A549 (cell line): ENCODE measurements at regions not wholly inside any gene's neighbourhood (a gene's known extent, or its start where the extent isn't known, plus 50 kb on each side); places are given as distances from the start of the nearest gene placed in this dataset.

Source experiments
- ATAC-seq, 2 experiments: fragments of 200-7000 bp in 1 of 2; fragments of >200 bp in 1 of 2; cut with Nextera tagmentation in 1 of 2; cut with Tn5 transposase in 1 of 2; 3 replicates each; pipeline versions ENCODE4 v1.8.0 to v1.9.1; 2018 to 2020; ENCODE audit warnings: mild to moderate bottlenecking in 1 of 2, moderate library complexity in 1 of 2
- CTCF ChIA-PET: fragments of 300-600 bp; sonication (Branson Sonifier 250); formaldehyde crosslinking; extraction: SDS; loops from one replicate; lab custom pipeline; 2021; ENCODE audit warnings: antibody characterized with exemption, inconsistent platforms; lab: Yijun Ruan, JAX
- POLR2A ChIA-PET: fragments of 350-600 bp; formaldehyde crosslinking; extraction: SDS; loops from one replicate; lab custom pipeline; 2021; ENCODE audit warnings: antibody characterized with exemption, inconsistent platforms; lab: Yijun Ruan, JAX
- DNase-seq, 2 experiments: peaks; one replicate each; pipeline versions ENCODE4 v3.0.0 to v3.0.0-alpha.2; 2011 to 2016; ENCODE audit warnings: low read depth in 1 of 2, low spot score in 1 of 2
- FAIRE-seq: peaks from 2 replicates; lab custom pipeline; 2011; peaks lifted over from hg19 to GRCh38; lab: Jason Lieb, UNC
- H3K27ac ChIP-seq, 2 experiments: fragments of >200 bp; sonication (Bioruptor Twin); formaldehyde crosslinking; 3 replicates each; pipeline ENCODE4 v1.5.1; 2016 to 2017
- H3K4me1 ChIP-seq: fragments of >200 bp; sonication (Bioruptor Twin); formaldehyde crosslinking; 3 replicates; pipeline ENCODE4 v1.6.1; 2016
- H3K4me2 ChIP-seq: fragments of >200 bp; sonication (Bioruptor Twin); formaldehyde crosslinking; 3 replicates; pipeline ENCODE4 v1.6.1; 2016
- H3K4me3 ChIP-seq: fragments of >200 bp; sonication (Bioruptor Twin); formaldehyde crosslinking; 3 replicates; pipeline ENCODE4 v1.5.1; 2016
- H3K9me3 ChIP-seq: fragments of >200 bp; sonication (Bioruptor Twin); formaldehyde crosslinking; 3 replicates; pipeline ENCODE4 v1.6.1; 2016
- ATOH8 ChIP-seq: fragments of 250-450 bp; sonication (Bioruptor Pico); IDR thresholded peaks from 2 replicates; pipeline ENCODE4 v1.5.0; 2020; ENCODE audit warnings: low read depth, mild to moderate bottlenecking, moderate library complexity
- BCL3 ChIP-seq: fragments of >200 bp; sonication (Bioruptor Twin); formaldehyde crosslinking; IDR thresholded peaks from 3 replicates; pipeline ENCODE4 v1.6.1; 2016
- BHLHE40 ChIP-seq: IDR thresholded peaks from 2 replicates; pipeline ENCODE4 v1.6.1; 2012; ENCODE audit warnings: low read depth, low read length, inconsistent platforms
- CBX8 ChIP-seq: fragments of 200-600 bp; sonication (generic); IDR thresholded peaks from 2 replicates; pipeline ENCODE4 v1.6.1; 2016
- CHD4 ChIP-seq: fragments of 200-600 bp; sonication (generic); IDR thresholded peaks from 2 replicates; pipeline ENCODE4 v1.6.1; 2016; ENCODE audit warnings: antibody characterized with exemption, mild to moderate bottlenecking, borderline replicate concordance
- EHMT2 ChIP-seq: fragments of 200-600 bp; sonication (generic); IDR thresholded peaks from 2 replicates; pipeline ENCODE4 v1.6.1; 2016; ENCODE audit warnings: antibody characterized with exemption, low read depth, mild to moderate bottlenecking, moderate library complexity
- ESRRA ChIP-seq: fragments of 150-350 bp; IDR thresholded peaks from 2 replicates; pipeline ENCODE4 v1.6.1; 2014; ENCODE audit warnings: mild to moderate bottlenecking, low read length, borderline replicate concordance
- FOSL2 ChIP-seq, 2 experiments: fragments of 450-650 bp in 1 of 2; fragments of >200 bp in 1 of 2; sonication (Bioruptor Twin) in 1 of 2; formaldehyde crosslinking; IDR thresholded peaks; 2 replicates each; pipeline versions ENCODE4 v1.5.0 to v1.6.1; 2016 to 2020; ENCODE audit warnings: mild to moderate bottlenecking in 1 of 2, moderate library complexity in 1 of 2
- HEYL ChIP-seq: fragments of 250-450 bp; sonication (Bioruptor Pico); IDR thresholded peaks from 2 replicates; pipeline ENCODE4 v1.8.0; 2021; ENCODE audit warnings: mild to moderate bottlenecking, moderate library complexity
- HMGXB4 ChIP-seq: fragments of 250-450 bp; sonication (Bioruptor Pico); IDR thresholded peaks from 2 replicates; pipeline ENCODE4 v1.5.0; 2021; ENCODE audit warnings: mild to moderate bottlenecking, moderate library complexity, borderline replicate concordance
- HOXA7 ChIP-seq: fragments of 250-450 bp; sonication (Bioruptor Pico); IDR thresholded peaks from 2 replicates; pipeline ENCODE4 v1.5.0; 2020; ENCODE audit warnings: mild to moderate bottlenecking, moderate library complexity
- HOXB5 ChIP-seq: fragments of 250-450 bp; sonication (Bioruptor Pico); IDR thresholded peaks from 2 replicates; pipeline ENCODE4 v1.5.0; 2020; ENCODE audit warnings: mild to moderate bottlenecking, moderate library complexity
- JUN ChIP-seq, 2 experiments: fragments of >200 bp; sonication (Bioruptor Twin); formaldehyde crosslinking; IDR thresholded peaks; 2 replicates in 1 of 2; 3 replicates in 1 of 2; pipeline ENCODE4 v1.6.1; 2016 to 2017
- MYC ChIP-seq: IDR thresholded peaks from 2 replicates; pipeline ENCODE4 v1.6.1; 2012; ENCODE audit warnings: mild to moderate bottlenecking, inconsistent platforms, low read length, improper control_type of control experiment, borderline replicate concordance
- NFE2L2 ChIP-seq: fragments of 150-350 bp; conservative IDR thresholded peaks from 2 replicates; pipeline ENCODE4 v1.6.1; 2014; ENCODE audit warnings: low read length
- NR3C1 ChIP-seq: fragments of >200 bp; sonication (Bioruptor Twin); formaldehyde crosslinking; IDR thresholded peaks from 3 replicates; pipeline ENCODE4 v1.6.1; 2017
- PHF8 ChIP-seq: fragments of 200-600 bp; sonication (generic); IDR thresholded peaks from 2 replicates; pipeline ENCODE4 v1.6.1; 2016; ENCODE audit warnings: low read depth, mild to moderate bottlenecking, antibody characterized with exemption, moderate library complexity, borderline replicate concordance
- POLR2A ChIP-seq: IDR thresholded peaks from 2 replicates; pipeline ENCODE4 v1.6.1; 2012; ENCODE audit warnings: mild to moderate bottlenecking, low read length
- RCOR1 ChIP-seq: fragments of 150-350 bp; IDR thresholded peaks from 2 replicates; pipeline ENCODE4 v1.6.1; 2014; ENCODE audit warnings: antibody characterized with exemption, low read length, low read depth
- SMC3 ChIP-seq: fragments of >200 bp; sonication (Bioruptor Twin); formaldehyde crosslinking; IDR thresholded peaks from 3 replicates; pipeline ENCODE4 v1.6.1; 2018; ENCODE audit warnings: inconsistent platforms
- SREBF2 ChIP-seq: fragments of 450-650 bp; IDR thresholded peaks from 2 replicates; pipeline ENCODE4 v1.6.1; 2014; ENCODE audit warnings: mild to moderate bottlenecking, moderate library complexity
- ZFP36 ChIP-seq: fragments of 450-650 bp; IDR thresholded peaks from 2 replicates; pipeline ENCODE4 v1.6.1; 2014; ENCODE audit warnings: borderline replicate concordance; ENCODE audit not compliant: partially characterized antibody
- WGBS: methylation state at CpG from one replicate; pipeline ENCODE4 v1.1.6; 2017; ENCODE audit errors: missing lambda C conversion rate; 5-methylcytosine and 5-hydroxymethylcytosine counted together
- TF ChIP-seq, protein P1 (sequence below): fragments of 450-650 bp; IDR thresholded peaks from 2 replicates; pipeline ENCODE4 v1.6.1; 2014; ENCODE audit warnings: antibody characterized with exemption
- TF ChIP-seq, protein P2 (sequence below): fragments of >200 bp; sonication (Bioruptor Twin); formaldehyde crosslinking; IDR thresholded peaks from 2 replicates; pipeline ENCODE4 v1.6.1; 2016

DNA sequence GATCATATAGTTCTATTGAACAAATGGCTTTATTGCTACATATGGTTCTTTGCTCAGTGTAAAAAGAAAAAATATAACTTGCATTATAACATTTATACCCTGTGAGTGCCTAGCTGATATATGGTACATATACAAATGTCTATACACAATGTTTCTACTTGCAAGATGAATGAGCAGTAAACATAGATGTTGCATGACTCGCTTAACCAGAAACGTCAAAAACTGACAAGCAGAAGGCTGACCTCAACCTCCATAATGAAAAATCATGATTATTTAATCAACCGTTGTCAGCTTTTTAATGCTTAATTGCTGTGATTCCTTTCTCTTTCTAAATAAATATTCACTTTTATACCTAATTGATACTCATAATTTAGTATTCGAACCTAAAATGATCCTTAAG lies 183.3 kb downstream of the PTN start:
- Histone ChIP-seq H3K4me2 (no peak overlapping the region), H3K9me3 (no peaks in the 10 kb centered on the region), H3K4me1 (no peaks in the 10 kb centered on the region), H3K27ac (no peak overlapping the region), H3K4me3 (no peak overlapping the region)
- FAIRE-seq (no peak), ATAC-seq (no peak), DNase-seq (no peak)
- 11% methylated on average over 4 of the region's 4 CpGs for WGBS
- no peak for TF ChIP-seq JUN (IDR thresholded peaks at IDR 0.05)
- TF ChIP-seq, protein P1, sequence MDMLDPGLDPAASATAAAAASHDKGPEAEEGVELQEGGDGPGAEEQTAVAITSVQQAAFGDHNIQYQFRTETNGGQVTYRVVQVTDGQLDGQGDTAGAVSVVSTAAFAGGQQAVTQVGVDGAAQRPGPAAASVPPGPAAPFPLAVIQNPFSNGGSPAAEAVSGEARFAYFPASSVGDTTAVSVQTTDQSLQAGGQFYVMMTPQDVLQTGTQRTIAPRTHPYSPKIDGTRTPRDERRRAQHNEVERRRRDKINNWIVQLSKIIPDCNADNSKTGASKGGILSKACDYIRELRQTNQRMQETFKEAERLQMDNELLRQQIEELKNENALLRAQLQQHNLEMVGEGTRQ: no peak
- TF ChIP-seq SMC3: no peak
- TF ChIP-seq ESRRA: no peak
- no peak for TF ChIP-seq HOXA7 (CRISPR knock-in tag)
- TF ChIP-seq HMGXB4 (CRISPR knock-in tag): no peak
- no peak for TF ChIP-seq BCL3
- no peak for TF ChIP-seq HEYL (CRISPR knock-in tag)
- no peak for TF ChIP-seq HOXB5 (CRISPR knock-in tag)
- TF ChIP-seq MYC: no peak
- TF ChIP-seq POLR2A: no peak
- POLR2A ChIA-PET: no interaction called here
- CTCF ChIA-PET: no interaction called here

DNA sequence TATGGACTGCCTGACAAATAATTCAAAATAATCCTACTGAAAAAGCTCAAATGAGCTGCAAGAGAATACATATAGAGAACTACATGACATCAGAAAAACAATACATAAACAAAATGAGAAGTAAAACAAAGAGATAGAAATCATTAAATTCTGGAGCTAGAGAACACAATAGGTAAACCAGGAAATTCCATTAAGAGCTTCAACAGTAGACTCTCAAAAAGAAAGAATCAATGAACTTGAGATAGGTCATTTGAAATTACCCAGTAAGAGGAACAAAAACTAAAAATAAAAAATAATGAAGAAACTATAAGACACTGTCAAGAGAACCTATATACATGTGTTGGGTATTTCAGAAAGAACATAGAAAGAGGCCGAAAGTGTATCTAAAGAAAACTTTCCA lies 186.3 kb downstream of the PTN start:
- ATAC-seq: no peak
- H3K9me3 ChIP-seq: 0 out of 3 replicates have a peak, but pooled peaks cover 2% of the 10 kb centered on the region
- WGBS: 2% methylated on average over 1 of the region's 1 CpG
- no peak for DNase-seq
- no peaks in the 10 kb centered on the region for H3K4me1 ChIP-seq
- no peak overlapping the region for H3K27ac ChIP-seq
- H3K4me2 ChIP-seq: no peak overlapping the region
- ChIA-PET POLR2A (no interaction called here), CTCF (no interaction called here)
- H3K4me3 ChIP-seq: no peak overlapping the region
- TF ChIP-seq CBX8 (no peak), RCOR1 (no peak), JUN (IDR thresholded peaks at IDR 0.05) (no peak), BHLHE40 (no peak), NFE2L2 (no peak), PHF8 (no peak), FOSL2 (IDR thresholded peaks at IDR 0.05) (no peak), FOSL2 (CRISPR knock-in tag; IDR thresholded peaks at IDR 0.05) (no peak), EHMT2 (no peak), NR3C1 (no peak), BCL3 (no peak), SREBF2 (no peak), CHD4 (no peak), ZFP36 (no peak), SMC3 (no peak), ATOH8 (CRISPR knock-in tag) (no peak)
- TF ChIP-seq, protein P2, sequence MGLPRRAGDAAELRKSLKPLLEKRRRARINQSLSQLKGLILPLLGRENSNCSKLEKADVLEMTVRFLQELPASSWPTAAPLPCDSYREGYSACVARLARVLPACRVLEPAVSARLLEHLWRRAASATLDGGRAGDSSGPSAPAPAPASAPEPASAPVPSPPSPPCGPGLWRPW: no peak
- no peak for FAIRE-seq
